OCI-LY3 (cell line): ENCODE measurements at regions not wholly inside any gene's neighbourhood (a gene's known extent, or its start where the extent isn't known, plus 50 kb on each side); places are given as distances from the start of the nearest gene placed in this dataset.

Experiments
- H2AFZ ChIP-seq: fragments of 200-600, 300-600 bp; shearing (Covaris generic); 2 replicates; pipeline ENCODE4 v1.6.0; 2014; ENCODE audit warnings: antibody characterized with exemption, low read depth, low read length
- H3K27ac ChIP-seq: fragments of 200-600, 300-600 bp; sonication (generic); 2 replicates; pipeline ENCODE4 v1.5.1; 2014; ENCODE audit warnings: mild to moderate bottlenecking, low read length, moderate library complexity, mixed read lengths
- H3K27me3 ChIP-seq: fragments of 200-600, 300-600 bp; sonication (generic); 2 replicates; pipeline ENCODE4 v1.6.1; 2014; ENCODE audit warnings: low read depth, low read length, mixed read lengths
- H3K36me3 ChIP-seq: fragments of 200-600, 300-600 bp; sonication (generic); replicated peaks from 2 replicates; pipeline ENCODE3; 2014; ENCODE audit warnings: low read depth, low read length, mixed read lengths
- H3K4me1 ChIP-seq: fragments of 300-600, 200-600 bp; sonication (generic); 2 replicates; pipeline ENCODE4 v1.6.1; 2014; ENCODE audit warnings: low read length, mixed read lengths
- H3K4me2 ChIP-seq: fragments of 200-600, 300-600 bp; sonication (generic); 2 replicates; pipeline ENCODE4 v1.6.1; 2014; ENCODE audit warnings: low read length, mixed read lengths
- H3K4me3 ChIP-seq: fragments of 300-600, 200-600 bp; sonication (generic); 2 replicates; pipeline ENCODE4 v1.5.1; 2014; ENCODE audit warnings: antibody characterized with exemption, mild to moderate bottlenecking, low read length, moderate library complexity
- H3K79me2 ChIP-seq: fragments of 300-600, 200-600 bp; shearing (Covaris generic); 2 replicates; pipeline ENCODE4 v1.6.1; 2014; ENCODE audit warnings: mild to moderate bottlenecking, low read length, mixed read lengths
- H3K9ac ChIP-seq: fragments of 300-600, 200-600 bp; shearing (Covaris generic); 2 replicates; pipeline ENCODE4 v1.6.0; 2014; ENCODE audit warnings: mild to moderate bottlenecking, low read length, moderate library complexity
- H3K9me3 ChIP-seq: fragments of 200-600, 300-600 bp; shearing (Covaris generic); 2 replicates; pipeline ENCODE4 v1.6.1; 2014; ENCODE audit warnings: low read length, mixed read lengths; ENCODE audit not compliant: insufficient read depth
- H4K20me1 ChIP-seq: fragments of 200-600, 300-600 bp; sonication (generic); 2 replicates; pipeline ENCODE4 v1.6.1; 2016; ENCODE audit warnings: low read length, mixed read lengths; ENCODE audit not compliant: insufficient read depth
- EZH2phosphoT487 ChIP-seq: fragments of 200-600 bp; shearing (Covaris generic); IDR thresholded peaks from 2 replicates; pipeline ENCODE4 v1.6.1; 2018; ENCODE audit warnings: antibody characterized with exemption, mixed run types, low read depth
- TF ChIP-seq, protein P1 (sequence below): fragments of 200-600, 300-600 bp; sonication (generic); IDR thresholded peaks from 2 replicates; pipeline ENCODE4 v1.5.1; 2014; ENCODE audit warnings: antibody characterized with exemption, low read length, low read depth

GRCh38 chr17:70365091-70365583 lies 195.8 kb downstream of the KCNJ2 start:
- TF ChIP-seq EZH2phosphoT487: no peak
- TF ChIP-seq, protein P1, sequence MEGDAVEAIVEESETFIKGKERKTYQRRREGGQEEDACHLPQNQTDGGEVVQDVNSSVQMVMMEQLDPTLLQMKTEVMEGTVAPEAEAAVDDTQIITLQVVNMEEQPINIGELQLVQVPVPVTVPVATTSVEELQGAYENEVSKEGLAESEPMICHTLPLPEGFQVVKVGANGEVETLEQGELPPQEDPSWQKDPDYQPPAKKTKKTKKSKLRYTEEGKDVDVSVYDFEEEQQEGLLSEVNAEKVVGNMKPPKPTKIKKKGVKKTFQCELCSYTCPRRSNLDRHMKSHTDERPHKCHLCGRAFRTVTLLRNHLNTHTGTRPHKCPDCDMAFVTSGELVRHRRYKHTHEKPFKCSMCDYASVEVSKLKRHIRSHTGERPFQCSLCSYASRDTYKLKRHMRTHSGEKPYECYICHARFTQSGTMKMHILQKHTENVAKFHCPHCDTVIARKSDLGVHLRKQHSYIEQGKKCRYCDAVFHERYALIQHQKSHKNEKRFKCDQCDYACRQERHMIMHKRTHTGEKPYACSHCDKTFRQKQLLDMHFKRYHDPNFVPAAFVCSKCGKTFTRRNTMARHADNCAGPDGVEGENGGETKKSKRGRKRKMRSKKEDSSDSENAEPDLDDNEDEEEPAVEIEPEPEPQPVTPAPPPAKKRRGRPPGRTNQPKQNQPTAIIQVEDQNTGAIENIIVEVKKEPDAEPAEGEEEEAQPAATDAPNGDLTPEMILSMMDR: no peak
- Histone ChIP-seq H3K27me3 (no peaks in the 10 kb centered on the region), H3K9me3 (peaks cover 5% of the 10 kb centered on the region; the same call in 1 of the 2 replicates), H3K79me2 (no peaks in the 10 kb centered on the region), H4K20me1 (no peaks in the 10 kb centered on the region), H3K9ac (peak overlapping the region; percentile 61; the same call in 1 of the 2 replicates), H3K27ac (peak overlapping the region; percentile 97), H3K4me2 (peak overlapping the region; percentile 60), H3K36me3 (peaks cover 21% of the 10 kb centered on the region), H2AFZ (no peak overlapping the region; the same call in 1 of the 2 replicates), H3K4me1 (peaks cover 30% of the 10 kb centered on the region), H3K4me3 (peak overlapping the region; percentile 17; the same call in 1 of the 2 replicates)

DNA sequence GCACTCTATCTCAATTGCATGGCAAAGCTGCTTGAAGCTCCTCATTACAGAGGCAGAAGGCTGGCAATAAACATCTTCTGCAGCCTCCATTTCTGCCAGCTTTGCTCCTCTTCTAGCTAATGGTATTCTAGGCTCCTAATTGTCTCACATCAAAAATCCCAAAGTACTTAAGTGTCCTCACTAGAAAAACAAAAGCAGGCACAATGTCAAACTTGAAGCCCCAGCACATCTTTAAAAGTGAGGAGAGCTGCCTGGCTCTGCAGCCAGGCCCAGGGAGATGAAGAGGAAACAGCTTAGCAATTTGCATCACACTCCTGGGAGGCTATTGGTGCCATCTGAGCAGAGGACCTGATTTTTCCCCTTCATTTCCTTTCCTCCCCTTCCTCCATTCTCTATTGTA lies 197.1 kb downstream of the KCNJ2 start:
- Histone ChIP-seq H3K36me3 (peaks cover 29% of the 10 kb centered on the region), H3K27me3 (no peaks in the 10 kb centered on the region), H3K9me3 (peaks cover 15% of the 10 kb centered on the region; the same call in 1 of the 2 replicates), H3K4me3 (no peak overlapping the region), H4K20me1 (no peaks in the 10 kb centered on the region), H3K4me1 (peaks cover 36% of the 10 kb centered on the region), H3K27ac (peak overlapping the region; percentile 97), H3K9ac (peak overlapping the region; percentile 14; the same call in 1 of the 2 replicates), H3K4me2 (no peak overlapping the region), H2AFZ (0 out of 2 replicates have a peak overlapping the region, but pooled peaks have one; percentile 8), H3K79me2 (no peaks in the 10 kb centered on the region)
- TF ChIP-seq EZH2phosphoT487: no peak
- TF ChIP-seq, protein P1: no peak

DNA sequence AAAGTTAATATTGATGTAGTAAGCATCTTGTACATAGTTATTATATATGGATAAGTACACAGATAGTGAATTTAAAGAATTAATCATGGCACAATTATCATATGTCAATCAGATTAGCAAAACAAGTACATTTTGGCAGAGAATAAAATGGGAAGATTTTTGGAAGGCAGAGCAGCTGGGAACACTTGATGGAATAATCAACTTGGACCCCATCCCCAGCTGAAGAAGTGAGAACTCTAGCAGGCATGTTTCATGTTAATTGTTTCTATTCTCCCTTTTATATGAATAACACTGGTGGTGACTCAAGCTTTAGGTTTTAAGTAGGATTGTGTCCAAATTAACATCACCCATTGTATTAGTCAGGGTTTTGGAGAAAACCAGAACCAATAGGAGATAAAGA lies 198.7 kb downstream of the KCNJ2 start:
- Histone ChIP-seq H3K27me3 (no peaks in the 10 kb centered on the region), H4K20me1 (no peaks in the 10 kb centered on the region), H2AFZ (no peak overlapping the region), H3K27ac (no peak overlapping the region), H3K36me3 (peaks cover 25% of the 10 kb centered on the region), H3K9me3 (peaks cover 15% of the 10 kb centered on the region; the same call in 1 of the 2 replicates), H3K4me3 (no peak overlapping the region), H3K4me1 (peaks cover 36% of the 10 kb centered on the region), H3K9ac (no peak overlapping the region), H3K79me2 (no peaks in the 10 kb centered on the region), H3K4me2 (no peak overlapping the region)
- TF ChIP-seq, protein P1: no peak
- TF ChIP-seq EZH2phosphoT487: no peak

GRCh38 chr17:70369391-70369790 lies 200.1 kb downstream of the KCNJ2 start:
- Histone ChIP-seq H3K9me3 (peaks cover 13% of the 10 kb centered on the region; the same call in 1 of the 2 replicates), H3K27ac (no peak overlapping the region), H3K27me3 (no peaks in the 10 kb centered on the region), H3K4me3 (no peak overlapping the region), H3K4me1 (peaks cover 27% of the 10 kb centered on the region), H3K4me2 (no peak overlapping the region), H3K36me3 (peaks cover 21% of the 10 kb centered on the region), H3K79me2 (no peaks in the 10 kb centered on the region), H3K9ac (no peak overlapping the region), H2AFZ (no peak overlapping the region), H4K20me1 (no peaks in the 10 kb centered on the region)
- no peak for TF ChIP-seq EZH2phosphoT487
- TF ChIP-seq, protein P1: no peak
